ENCODE measurements at regions not wholly inside any gene's neighbourhood (a gene's known extent, or its start where the extent isn't known, plus 50 kb on each side); places are given as distances from the start of the nearest gene placed in this dataset.

DNA sequence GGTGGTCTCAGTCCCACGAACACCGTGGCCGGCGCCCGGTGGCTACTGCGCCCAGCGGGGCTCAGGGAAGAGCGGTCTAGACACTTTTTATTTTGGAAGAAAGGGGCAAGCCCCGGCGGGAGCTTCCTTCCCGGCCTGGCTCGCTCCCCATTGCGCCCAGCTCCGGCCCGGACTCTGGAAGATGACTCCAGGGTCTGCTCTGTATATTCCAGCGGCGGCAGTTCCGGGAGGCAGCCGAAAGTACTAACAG, 225.1 kb upstream of the CRY1 start:
- H3K79me2 ChIP-seq (replicated peaks; ENCODE audit: insufficient read depth), result no peaks in the 10 kb centered on the region
- peak overlapping the region; percentile 98 for H3K4me2 ChIP-seq
- peaks cover 66% of the 10 kb centered on the region for H3K27me3 ChIP-seq (ENCODE audit: insufficient read depth)
- no peaks in the 10 kb centered on the region for H3K36me3 ChIP-seq (ENCODE audit: insufficient read depth)
- H3K9me2 ChIP-seq (ENCODE audit: insufficient read depth), result no peaks in the 10 kb centered on the region
- peaks cover 49% of the 10 kb centered on the region for H3K27me3 Mint-ChIP-seq (ENCODE audit: insufficient read depth, low read depth, poor library complexity)
- H3K4me1 ChIP-seq (ENCODE audit: insufficient read depth), result peaks cover 14% of the 10 kb centered on the region
- H3K27ac ChIP-seq (ENCODE audit: low read depth), result no peak overlapping the region
- H4K20me1 ChIP-seq (replicated peaks; ENCODE audit: insufficient read depth), result no peaks in the 10 kb centered on the region
- H3K4me1 Mint-ChIP-seq, result peaks cover 16% of the 10 kb centered on the region
- peak overlapping the region; percentile 90 for H2AFZ ChIP-seq
- peak overlapping the region; percentile 88 for H3K4me3 Mint-ChIP-seq
- DNase-seq (ENCODE audit: low spot score) (no peak), ATAC-seq (peak; percentile 7)
- H3K4me3 ChIP-seq, result peak overlapping the region; percentile 94
- H3K9me3 Mint-ChIP-seq, result 0 out of 3 replicates have a peak, but pooled peaks cover 3% of the 10 kb centered on the region
- no peaks in the 10 kb centered on the region for H3K36me3 Mint-ChIP-seq (ENCODE audit: low read depth)
- peaks cover 3% of the 10 kb centered on the region; the same call in 1 of the 2 replicates for H3F3A ChIP-seq (replicated peaks; ENCODE audit: low read depth)
- H3K27ac Mint-ChIP-seq, result no peak overlapping the region
- no peak for TF ChIP-seq STAT1 (IDR thresholded peaks at IDR 0.05; ENCODE audit: unreplicated experiment)
- TF ChIP-seq POLR2AphosphoS5 (IDR thresholded peaks at IDR 0.05; ENCODE audit: low read depth), result no peak
- no peak for TF ChIP-seq CTCF (conservative IDR thresholded peaks at IDR 0.05; ENCODE audit: low read depth in 2 of 2)
- TF ChIP-seq CREB1 (CRISPR knock-in tag; IDR thresholded peaks at IDR 0.05; ENCODE audit: low read depth), result no peak
- TF ChIP-seq JUNB (IDR thresholded peaks at IDR 0.05; ENCODE audit: unreplicated experiment), result no peak
- TF ChIP-seq ZNF462 (CRISPR knock-in tag; IDR thresholded peaks at IDR 0.05), result no peak
- TF ChIP-seq, protein P1, sequence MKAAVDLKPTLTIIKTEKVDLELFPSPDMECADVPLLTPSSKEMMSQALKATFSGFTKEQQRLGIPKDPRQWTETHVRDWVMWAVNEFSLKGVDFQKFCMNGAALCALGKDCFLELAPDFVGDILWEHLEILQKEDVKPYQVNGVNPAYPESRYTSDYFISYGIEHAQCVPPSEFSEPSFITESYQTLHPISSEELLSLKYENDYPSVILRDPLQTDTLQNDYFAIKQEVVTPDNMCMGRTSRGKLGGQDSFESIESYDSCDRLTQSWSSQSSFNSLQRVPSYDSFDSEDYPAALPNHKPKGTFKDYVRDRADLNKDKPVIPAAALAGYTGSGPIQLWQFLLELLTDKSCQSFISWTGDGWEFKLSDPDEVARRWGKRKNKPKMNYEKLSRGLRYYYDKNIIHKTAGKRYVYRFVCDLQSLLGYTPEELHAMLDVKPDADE (IDR thresholded peaks at IDR 0.05), result no peak
- no peak for TF ChIP-seq EZH2 (IDR thresholded peaks at IDR 0.05; ENCODE audit: low read depth, unreplicated experiment)
- TF ChIP-seq, protein P2, sequence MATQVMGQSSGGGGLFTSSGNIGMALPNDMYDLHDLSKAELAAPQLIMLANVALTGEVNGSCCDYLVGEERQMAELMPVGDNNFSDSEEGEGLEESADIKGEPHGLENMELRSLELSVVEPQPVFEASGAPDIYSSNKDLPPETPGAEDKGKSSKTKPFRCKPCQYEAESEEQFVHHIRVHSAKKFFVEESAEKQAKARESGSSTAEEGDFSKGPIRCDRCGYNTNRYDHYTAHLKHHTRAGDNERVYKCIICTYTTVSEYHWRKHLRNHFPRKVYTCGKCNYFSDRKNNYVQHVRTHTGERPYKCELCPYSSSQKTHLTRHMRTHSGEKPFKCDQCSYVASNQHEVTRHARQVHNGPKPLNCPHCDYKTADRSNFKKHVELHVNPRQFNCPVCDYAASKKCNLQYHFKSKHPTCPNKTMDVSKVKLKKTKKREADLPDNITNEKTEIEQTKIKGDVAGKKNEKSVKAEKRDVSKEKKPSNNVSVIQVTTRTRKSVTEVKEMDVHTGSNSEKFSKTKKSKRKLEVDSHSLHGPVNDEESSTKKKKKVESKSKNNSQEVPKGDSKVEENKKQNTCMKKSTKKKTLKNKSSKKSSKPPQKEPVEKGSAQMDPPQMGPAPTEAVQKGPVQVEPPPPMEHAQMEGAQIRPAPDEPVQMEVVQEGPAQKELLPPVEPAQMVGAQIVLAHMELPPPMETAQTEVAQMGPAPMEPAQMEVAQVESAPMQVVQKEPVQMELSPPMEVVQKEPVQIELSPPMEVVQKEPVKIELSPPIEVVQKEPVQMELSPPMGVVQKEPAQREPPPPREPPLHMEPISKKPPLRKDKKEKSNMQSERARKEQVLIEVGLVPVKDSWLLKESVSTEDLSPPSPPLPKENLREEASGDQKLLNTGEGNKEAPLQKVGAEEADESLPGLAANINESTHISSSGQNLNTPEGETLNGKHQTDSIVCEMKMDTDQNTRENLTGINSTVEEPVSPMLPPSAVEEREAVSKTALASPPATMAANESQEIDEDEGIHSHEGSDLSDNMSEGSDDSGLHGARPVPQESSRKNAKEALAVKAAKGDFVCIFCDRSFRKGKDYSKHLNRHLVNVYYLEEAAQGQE (IDR thresholded peaks at IDR 0.05; ENCODE audit: unreplicated experiment), result no peak
- TF ChIP-seq ZNF331 (CRISPR knock-in tag; IDR thresholded peaks at IDR 0.05; ENCODE audit: low read depth), result no peak
- no peak for TF ChIP-seq ZNF114 (CRISPR knock-in tag; IDR thresholded peaks at IDR 0.05)
- no peak for TF ChIP-seq EZH2phosphoT487 (IDR thresholded peaks at IDR 0.05; ENCODE audit: unreplicated experiment)
- no peak for TF ChIP-seq NANOG (IDR thresholded peaks at IDR 0.05; ENCODE audit: borderline replicate concordance)

Data from GM23338 (cell line).